HG03457 (cell line): ENCODE measurements at regions not wholly inside any gene's neighbourhood (a gene's known extent, or its start where the extent isn't known, plus 50 kb on each side); places are given as distances from the start of the nearest gene placed in this dataset.

ENCODE experiments used
- ATAC-seq: cut with Tn5 transposase; IDR thresholded peaks from one replicate; pipeline ENCODE4 v1.9.1; 2021; ENCODE audit warnings: moderate number of reproducible peaks; ENCODE audit not compliant: unreplicated experiment

DNA sequence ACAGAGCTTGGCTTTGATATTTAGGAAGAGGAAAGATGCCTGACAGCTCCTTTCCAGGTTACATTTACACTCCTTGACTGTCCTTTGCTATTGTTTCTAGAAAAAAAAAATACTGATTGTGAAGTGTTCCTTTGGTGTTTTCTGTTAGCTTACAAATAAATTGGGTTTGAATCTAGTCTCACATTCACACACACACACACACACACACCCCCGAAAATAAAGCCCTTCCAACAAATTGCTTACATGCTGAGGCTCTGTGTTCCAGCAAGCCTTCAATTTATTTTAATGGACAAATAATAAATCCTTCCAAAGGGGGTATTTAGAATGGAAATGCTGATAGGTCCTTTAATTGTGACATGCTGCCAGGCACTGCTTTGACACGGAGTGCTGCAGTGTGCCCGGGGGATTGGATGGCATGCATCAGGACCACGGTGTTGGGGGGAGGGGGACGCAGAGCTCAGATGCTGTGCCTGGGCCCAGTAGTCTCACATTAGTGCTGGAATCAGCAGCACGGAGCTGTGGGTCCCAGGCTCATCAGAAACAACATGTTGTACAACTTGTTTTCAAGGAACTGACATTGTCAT lies 199.9 kb downstream of the CD83 start:
- no peak for ATAC-seq

DNA sequence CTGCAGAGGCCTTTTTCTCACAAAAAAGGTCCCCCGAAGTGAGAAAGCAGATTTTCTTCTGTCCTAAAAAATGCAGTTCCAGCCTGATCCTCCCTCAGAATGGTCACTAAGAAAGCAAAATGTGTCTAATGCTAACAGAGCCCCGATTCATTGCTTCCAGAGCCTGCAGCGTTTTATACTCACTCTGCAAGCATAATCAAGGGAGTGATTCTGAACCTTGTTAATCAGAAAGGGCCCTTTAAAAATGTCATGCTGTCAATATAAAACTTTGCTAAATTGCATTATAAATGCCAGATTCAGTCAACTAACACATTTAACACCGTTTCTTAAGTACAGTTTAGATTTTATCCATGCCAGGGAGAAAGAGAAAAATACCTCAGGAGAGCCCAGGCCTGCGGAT lies 202.8 kb downstream of the CD83 start:
- ATAC-seq = no peak

DNA sequence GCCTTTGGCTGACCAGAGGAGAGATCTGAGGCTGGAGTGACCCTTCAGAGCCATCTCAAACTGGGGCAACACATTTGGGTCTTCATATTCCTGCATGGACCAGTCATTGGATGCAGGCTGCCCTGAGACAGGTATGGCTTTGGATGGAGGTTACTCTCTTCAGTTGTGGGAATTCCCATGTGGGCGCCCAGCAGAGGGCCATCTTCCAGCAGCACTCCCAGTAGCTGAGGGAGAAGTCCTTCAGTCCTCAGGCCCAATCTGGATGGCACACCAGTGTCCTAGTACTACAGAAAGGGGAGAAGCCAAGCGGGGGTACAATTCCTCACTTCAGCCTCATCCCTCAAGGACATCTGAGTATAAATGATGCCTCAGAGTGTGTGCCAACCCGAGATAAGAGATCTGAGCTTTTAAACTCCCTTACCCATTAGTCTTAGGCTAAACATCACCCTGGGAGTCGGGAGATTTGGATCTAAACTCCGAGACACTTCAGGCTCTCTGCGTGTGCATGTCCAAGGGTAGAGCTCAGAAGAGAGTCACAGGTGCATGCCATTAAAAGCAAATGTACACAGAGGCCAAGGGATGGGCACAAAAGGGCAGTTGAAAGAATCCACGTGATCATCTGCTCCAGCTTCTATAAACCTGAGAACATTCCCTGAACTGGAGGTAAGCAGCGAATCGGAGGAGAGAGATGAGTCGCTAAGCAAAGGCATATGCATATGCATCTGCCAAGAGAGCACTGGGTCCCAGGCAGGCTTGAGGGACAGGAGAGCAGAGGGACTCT lies 204.6 kb downstream of the CD83 start:
- ATAC-seq = no peak

DNA sequence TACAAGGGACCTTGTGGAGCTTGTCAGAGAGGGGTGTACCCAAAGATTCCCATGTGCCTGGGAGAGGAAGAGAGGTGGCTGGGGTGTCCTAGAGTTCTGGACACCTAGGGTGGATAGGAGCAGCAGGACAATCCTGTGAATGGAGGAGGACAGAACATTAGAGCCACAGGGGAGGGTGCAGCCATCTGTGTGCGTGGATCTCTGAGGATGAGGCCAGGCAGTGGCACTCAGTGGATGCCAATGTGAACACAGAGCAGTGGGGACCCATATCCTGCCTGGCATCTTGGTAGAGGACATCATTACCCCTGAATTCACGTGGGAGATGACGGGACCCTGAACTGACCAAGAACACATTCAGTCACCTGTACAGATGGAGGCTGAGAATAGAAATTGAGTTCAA lies 205.3 kb downstream of the CD83 start:
- no peak for ATAC-seq

DNA sequence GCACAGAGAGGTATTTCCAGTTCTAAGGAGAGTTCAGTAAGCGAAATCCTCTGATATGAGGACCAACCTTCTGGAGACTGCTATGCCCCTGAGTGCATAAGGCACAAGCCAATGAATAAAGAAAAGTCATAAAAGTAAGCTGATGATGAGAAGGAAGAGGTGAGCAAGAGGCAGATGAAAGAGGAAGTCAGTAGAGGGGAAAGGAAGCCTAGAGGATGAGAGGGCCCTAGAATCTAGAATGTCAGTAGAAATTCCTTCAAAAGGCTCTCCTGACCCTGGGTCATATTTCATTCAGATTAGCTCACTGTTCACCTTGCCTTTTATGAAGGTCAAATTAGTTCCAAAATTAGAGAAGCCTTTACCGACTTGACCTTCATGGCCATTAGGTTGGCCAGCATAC lies 209.2 kb downstream of the CD83 start:
- no peak for ATAC-seq

DNA sequence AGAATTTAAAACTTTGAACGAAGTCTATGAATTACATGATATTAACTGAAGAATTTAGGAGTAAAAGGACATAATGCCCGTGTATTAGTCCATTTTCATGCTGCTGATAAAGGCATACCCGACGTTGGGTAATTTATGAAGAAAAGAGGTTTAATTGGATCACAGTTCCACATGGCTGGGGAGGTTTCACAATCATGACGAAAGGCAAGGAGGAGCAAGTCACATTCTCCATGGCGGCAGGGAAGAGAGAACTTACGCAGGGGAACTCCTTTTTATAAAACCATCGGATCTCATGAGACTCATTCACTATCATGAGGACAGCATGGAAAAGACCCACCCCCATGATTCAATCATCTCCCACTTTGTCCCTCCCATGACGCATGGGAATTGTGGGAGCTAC lies 210.6 kb downstream of the CD83 start:
- no peak for ATAC-seq

DNA sequence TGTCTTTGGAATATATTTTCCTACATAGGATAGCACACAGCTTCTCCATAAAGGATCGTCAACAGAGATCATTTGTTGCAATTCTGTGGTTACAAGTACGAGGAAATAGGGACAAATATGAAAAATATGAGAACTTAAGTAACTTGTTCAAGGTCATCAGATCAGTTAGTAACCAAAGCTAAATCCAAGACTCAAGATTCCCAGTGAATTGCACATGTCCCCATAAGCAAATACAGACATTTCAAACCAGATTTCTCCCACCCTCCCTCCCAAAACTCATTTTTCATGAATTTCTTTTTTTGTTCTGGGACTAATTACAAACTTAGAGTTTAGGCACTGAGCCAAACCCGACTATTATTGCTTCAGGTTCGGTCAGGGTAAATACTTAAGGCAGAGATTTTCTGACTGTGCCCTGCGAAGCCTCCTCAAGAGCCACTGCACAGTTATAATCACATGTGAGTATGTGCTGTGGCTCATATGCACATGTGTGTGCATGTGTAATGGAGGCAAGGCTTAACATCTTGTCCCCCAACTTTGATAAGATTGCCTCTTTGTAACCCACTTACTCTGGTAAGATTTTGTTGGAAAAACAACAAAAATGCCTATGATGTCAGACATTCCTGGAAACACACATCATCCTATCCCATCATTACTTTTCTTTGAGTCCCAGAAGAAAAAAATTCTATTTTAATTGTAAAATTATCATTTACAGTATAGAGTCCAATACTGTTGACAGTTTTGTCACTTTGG lies 216.2 kb downstream of the CD83 start:
- ATAC-seq = no peak

DNA sequence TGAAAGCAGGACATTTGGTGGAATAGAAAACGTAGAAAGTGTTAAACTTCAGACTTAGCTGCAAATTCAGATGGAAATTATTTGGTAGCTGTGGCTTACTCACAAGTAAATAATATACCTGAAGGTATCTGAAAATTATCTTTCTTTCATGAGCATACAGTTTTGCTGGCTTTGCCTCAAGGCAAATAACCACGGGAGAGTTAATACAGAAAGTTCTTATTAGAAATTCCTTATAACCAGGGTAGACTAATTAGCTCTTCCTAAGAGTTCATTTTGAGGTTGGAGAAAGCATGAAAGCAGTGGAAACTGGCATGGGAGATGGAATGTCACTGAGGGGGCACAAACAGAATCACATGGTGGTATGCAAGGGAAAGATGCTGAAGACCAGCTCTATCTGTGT lies 217.5 kb downstream of the CD83 start:
- no peak for ATAC-seq

DNA sequence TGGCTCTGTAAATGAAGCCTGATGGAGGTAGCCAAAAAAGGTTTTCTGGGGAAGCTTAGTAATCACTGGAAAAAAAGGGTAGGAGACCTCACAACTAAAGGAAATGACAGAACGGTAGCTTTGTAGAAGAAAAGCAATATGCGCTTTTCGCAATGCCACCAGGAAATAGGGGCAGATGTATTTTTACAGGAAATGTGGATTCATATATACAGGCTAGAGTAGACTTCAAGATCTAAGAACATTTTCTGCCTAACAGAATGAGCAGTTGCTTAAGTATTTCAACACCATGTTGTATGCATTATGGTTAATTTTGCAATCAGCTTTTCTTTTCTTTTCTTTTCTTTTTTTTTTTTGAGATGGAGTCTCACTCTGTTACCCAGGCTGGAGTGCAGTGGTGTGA lies 219.6 kb downstream of the CD83 start:
- ATAC-seq = no peak

DNA sequence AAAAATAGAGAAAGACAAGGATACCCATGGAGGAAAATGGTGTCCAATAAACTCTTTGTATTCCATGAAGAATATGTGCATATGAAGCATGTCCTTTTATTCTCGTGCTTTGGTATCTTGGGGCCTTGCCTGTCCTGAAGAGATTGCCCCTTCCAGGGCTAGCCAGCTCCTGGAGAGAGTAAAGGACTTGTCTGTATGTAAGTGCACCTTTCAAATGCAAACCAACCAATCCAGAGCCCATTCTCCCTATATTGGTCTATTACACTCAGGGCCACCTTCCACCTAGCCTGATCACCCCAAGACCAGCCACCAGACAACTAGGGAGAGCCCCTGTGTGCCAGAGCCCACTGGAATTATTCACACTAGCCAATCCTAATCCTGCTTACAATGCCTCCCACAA lies 221.6 kb downstream of the CD83 start:
- no peak for ATAC-seq

DNA sequence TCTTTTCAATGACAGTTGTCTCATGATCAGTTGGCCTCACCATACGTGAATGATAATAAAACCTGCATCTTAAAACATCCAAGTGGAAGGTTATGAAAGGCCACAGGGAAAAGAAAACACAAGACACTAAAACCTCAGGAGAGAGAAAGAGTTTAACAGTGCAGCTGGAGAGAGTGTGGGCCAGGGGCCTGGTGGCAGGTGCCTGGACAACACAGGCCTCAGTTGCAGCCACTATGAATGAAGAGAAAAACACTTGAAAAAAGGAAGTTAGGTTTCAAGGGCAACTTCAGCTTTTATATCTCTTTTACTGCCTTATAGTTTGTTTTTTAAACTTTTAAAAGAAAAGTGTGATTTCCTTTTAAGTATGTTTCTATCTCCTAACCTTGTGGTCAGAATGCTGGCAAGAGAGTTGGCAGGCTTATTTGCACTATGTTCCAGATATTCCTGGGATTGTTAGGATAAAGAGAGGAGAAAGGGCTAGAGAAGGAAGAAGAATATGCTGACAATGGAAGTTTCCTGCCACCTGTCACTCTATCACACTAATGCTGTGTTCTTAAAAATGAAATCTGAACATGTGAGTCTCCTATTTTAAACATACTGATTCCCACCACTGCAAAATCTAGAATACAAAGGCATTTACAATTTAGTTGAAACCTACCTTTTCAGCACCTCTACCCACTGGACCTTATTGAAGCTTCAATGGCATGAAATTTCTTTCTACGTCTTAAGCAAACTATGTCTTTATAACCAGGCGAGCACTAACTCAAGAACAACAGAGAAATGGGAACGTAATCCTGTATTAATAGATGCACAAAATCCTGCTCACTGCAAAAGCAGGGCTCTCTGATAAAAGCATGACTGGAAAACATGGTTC lies 222.4 kb downstream of the CD83 start:
- no peak for ATAC-seq

DNA sequence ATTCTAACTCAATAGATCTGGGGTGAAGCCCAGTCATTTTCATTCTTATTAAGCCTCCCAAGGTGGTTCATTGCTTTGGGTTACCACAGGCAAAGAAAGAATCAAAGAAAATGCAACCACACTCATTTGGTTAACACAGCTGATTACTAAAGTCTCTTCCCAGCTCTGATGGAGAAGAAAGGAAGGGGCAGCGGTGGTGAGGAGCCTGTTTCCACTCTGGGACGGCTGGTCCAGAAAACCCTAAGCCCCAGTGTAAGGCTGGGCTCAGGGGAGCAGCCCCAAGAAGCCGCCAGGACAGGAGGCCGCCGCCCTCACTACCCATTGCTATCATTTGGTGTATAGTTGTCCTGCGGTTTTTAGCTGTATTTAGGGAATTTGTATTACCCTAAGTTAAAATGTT lies 226.9 kb downstream of the CD83 start:
- ATAC-seq = no peak

DNA sequence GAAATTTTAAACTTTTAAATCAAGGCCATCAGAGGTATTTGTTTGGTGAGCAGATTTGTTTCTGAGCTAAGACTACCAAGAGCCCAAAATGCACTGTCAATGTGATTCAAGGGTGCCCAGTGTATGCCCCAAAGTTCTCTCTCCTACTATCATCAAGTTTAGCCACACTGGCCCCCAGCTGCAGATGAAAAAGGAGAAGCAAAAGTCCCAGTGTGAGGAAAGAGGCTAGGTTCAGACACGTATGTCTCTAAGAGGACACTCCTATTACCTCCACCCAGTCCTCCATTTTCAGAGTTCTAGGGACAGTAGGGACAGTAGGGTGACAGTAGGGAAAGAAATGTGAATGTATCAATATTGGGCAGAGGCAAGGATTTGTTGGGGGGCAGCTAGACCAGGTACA lies 230.8 kb downstream of the CD83 start:
- no peak for ATAC-seq

DNA sequence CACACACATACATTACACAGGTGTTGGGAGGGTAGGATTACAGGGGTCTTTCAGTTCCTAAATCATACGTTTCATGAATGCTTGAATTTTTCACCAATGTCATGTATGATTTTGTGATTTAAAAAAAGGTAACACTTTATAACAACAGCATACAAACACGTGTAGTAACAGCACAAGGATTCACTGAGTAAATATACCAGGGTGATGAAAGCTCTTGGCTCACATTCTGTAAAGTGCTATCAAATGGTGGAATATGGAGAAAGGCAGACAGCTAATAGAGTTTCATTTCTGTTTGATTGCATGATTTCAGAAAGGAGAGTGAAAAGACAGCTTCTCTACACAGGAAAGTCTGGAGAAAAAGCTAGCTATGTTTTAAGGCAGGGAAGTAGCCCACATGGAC lies 231.9 kb downstream of the CD83 start:
- no peak for ATAC-seq

DNA sequence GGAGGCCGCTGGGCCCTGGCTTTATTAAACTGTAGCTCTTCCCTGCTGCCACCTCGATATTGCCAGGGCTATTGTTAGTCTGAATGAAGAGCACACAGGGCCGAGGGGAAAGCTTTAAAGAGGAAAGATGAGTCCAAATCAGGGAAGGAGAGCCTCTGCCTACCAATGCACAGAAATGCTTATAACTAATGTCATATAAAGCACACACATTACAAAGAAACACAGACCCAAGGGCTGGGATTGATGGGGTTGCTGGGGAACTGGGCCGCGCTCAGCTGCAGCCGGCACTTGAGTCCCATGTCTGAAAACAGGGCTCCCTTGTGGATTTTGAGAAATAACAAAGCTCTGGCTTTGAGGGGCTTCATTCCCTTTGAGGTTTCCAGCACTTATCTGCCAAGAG lies 232.6 kb downstream of the CD83 start:
- no peak for ATAC-seq

DNA sequence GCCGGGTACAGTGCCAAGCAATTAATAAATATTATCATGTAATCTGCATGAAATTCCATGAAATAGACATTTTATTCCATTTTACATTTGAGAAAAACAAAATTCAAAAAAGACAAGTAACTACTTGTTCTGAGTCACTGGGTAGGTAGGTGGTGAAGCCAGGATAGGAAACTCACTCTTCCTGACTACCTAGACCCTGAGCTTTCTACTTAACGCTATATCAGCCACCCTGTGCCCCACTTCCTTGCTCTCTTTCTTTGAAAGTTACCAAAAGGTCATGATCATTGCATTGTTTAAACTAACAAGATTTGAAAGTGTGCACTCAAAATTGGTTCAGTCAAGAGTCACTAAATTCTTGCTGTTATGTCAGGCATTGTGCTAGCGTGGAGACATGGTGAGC lies 235.7 kb downstream of the CD83 start:
- ATAC-seq = no peak

DNA sequence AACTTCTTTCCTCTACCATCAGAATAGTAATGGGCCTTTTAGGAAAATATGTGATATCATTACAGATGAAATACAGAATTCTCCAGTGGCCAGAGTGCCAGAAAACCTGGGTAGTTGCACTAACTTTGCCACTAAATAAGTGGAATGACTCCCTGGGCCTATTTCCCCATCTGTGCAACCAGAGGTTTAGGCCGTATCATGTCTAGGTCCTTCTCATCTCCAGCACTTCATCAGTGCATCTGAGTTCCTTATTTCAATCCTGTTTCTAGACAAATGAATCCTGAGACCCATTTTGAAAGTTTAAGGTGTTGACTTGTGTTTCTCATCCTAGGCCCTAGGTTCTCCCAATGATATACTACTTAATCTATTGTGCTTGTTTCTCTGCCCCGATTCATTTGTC lies 236.2 kb downstream of the CD83 start:
- no peak for ATAC-seq

DNA sequence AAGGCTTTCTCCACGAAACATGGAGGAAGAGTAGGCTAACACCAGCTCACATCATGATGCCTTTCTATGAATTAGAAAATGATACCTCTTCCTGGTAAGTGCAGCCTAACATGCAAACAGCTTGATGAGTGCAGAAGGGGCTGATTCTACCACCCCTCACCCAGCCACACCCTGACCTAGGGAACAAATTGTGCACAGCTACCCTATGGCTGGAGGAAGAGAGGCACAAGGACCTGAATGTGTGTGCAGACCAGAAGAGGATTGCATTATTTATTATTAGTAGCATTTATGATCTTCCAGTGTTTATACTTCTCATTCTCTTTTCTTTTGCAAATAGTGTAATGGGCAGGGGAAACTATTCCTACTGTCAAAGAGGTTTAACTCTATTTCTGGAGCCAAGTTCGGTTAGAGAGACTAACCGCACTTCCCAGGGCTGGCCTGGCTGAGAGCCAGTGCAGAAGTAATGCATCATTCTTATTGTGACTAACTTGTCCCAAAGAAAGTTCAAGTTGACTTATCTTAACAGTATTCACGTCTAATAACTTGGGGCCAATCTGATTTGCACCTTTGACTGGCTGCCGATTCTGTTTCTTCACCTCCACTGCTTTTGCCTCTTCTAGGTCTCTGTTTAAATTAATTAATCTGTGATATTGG lies 237.5 kb downstream of the CD83 start:
- no peak for ATAC-seq

DNA sequence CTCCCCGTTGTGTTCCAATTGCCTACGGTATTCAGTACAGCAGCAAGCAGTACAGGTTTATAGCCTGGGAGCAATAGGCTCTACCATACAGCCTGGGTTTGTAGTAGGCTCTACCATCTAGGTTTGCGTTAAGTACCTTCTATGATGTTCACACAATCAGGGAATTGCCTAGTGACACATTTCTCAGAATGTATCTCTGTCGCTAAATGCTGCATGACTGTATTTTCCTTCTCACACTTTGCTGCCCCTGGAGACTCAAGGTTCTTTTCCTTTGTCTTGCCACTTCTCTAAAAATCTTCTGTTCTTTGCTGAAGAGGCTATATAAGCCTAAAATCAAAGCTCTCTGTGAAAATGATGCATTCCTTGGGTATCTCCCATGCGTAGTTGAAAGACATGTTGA lies 241.9 kb downstream of the CD83 start:
- ATAC-seq = no peak

DNA sequence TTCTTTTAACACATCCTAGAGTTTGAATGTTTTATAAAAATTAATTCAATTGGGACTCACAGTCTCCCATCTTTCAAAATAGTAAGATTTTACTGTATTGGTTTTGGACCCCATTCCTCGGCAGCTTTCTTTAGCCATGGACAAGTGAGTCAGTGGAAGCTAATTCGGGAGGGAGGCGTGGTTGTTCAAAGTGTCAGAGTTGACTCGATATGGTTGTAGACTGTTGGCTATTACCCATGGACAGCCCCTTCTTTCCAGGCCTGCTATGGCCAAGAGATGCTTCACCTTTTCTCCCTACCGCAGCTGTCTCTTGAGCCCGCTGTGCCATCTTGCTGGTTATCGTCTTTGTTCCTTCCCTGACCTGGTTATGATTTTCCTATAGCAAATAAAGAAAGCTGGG lies 243.0 kb downstream of the CD83 start:
- ATAC-seq = no peak

DNA sequence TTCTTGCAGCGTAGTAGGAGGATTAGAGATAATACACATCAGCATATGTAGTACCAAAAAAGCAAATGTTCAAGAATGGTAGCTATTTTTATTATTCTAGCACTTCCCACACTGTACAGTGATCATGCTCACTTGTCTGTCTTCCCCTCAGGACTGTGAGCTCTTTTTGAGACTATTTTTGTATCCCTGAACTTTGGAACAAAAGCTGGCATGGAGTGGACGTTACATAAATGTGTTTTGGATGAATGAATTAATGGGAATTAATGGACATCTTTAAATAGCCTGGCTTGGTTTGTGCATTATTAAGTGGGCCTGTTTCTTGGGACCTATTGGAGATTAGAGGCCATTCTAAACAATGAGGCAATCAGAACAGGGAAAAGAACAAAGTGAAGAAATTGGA lies 243.7 kb downstream of the CD83 start:
- ATAC-seq = no peak
